HFF-Myc (cell line): ENCODE measurements at regions not wholly inside any gene's neighbourhood (a gene's known extent, or its start where the extent isn't known, plus 50 kb on each side); places are given as distances from the start of the nearest gene placed in this dataset.

ENCODE experiments used
- DNase-seq: peaks from one replicate; pipeline ENCODE4 v3.0.0-alpha.2; 2011; ENCODE audit warnings: low read depth; ENCODE audit errors: extremely low read depth
- H3K4me3 ChIP-seq: replicated peaks from 2 replicates; pipeline ENCODE4 v1.5.1; 2011; ENCODE audit warnings: low read depth, mild to moderate bottlenecking, control low read depth, low read length
- CTCF ChIP-seq: IDR thresholded peaks from 2 replicates; pipeline ENCODE4 v1.5.1; 2012; ENCODE audit warnings: mild to moderate bottlenecking, low read depth, low read length, control low read depth; ENCODE audit errors: missing control alignments

- DNase-seq, result no peak
- no peak for TF ChIP-seq CTCF
- H3K4me3 ChIP-seq, result no peak overlapping the region
Observed at GRCh38 chr15:95834028-95834804, 496.3 kb upstream of the NR2F2 start.

- no peak for TF ChIP-seq CTCF
- DNase-seq, result no peak
- H3K4me3 ChIP-seq, result no peak overlapping the region
Observed at GRCh38 chr15:95836536-95836935, 494.0 kb upstream of the NR2F2 start.

GRCh38 chr15:95837341-95838004 lies 493.0 kb upstream of the NR2F2 start:
- no peak for TF ChIP-seq CTCF
- H3K4me3 ChIP-seq, result no peak overlapping the region
- DNase-seq, result no peak

- no peak overlapping the region for H3K4me3 ChIP-seq
- DNase-seq, result no peak
- TF ChIP-seq CTCF, result no peak
Observed at GRCh38 chr15:95839367-95839782, 491.1 kb upstream of the NR2F2 start.

- no peak for DNase-seq
- no peak for TF ChIP-seq CTCF
- no peak overlapping the region for H3K4me3 ChIP-seq
Observed at GRCh38 chr15:95840004-95840403, 490.5 kb upstream of the NR2F2 start.

- DNase-seq, result no peak
- no peak overlapping the region for H3K4me3 ChIP-seq
- no peak for TF ChIP-seq CTCF
Observed at GRCh38 chr15:95840855-95841254, 489.6 kb upstream of the NR2F2 start.
